ENCODE measurements at regions not wholly inside any gene's neighbourhood (a gene's known extent, or its start where the extent isn't known, plus 50 kb on each side); places are given as distances from the start of the nearest gene placed in this dataset.

DNA sequence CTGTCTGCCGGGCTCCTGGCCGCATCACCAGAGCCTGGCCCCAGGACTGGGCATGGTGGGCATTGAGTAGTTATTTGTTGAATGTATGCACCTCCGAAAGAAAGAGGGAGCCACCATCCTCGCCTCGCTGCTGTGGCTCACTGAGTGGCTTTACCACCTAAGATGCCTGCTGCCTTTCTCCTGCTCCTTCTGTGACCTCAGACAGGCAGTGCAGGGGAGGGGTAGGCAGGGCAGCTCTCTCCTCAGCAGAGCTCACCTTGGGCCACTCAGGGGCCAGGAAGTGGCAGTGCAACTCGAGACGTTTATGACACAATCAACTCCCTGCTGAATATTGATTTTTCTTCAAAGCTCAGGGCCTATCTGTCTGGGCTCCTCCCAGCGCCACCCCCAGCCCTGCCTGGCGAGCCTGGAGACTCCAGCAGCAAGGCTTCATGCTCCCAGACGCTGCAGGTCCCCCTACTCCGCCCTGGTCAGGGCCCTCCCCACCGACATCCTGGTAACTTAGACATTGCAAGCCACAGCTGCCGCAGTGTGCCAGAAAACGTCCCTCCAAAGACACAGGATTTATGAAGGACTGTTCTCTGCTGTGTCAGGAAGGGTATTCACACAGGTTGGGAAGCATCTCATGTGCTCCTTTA, 84.3 kb upstream of the DIO3 start:
- DNase-seq (ENCODE audit: low spot score) = no peak

DNA sequence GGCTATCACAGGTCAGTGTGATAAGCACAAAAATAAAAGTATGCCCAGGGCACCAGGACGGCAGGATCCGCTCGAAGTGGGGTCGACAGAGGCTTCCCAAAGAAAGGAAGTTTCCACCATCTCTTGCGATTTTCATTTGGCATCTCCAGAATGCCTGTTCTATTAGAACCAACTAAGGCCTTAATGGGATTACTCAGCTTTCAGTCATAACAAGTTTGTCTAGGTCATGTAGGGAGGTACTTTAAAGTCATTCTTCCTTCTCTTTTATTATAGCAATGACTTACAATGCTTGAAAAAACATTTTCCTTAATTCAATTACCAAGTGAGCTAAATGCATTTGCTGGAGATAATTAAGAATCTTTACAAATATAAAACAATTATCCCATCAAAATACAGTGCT, 83.6 kb upstream of the DIO3 start:
- no peak for DNase-seq (ENCODE audit: low spot score)

DNA sequence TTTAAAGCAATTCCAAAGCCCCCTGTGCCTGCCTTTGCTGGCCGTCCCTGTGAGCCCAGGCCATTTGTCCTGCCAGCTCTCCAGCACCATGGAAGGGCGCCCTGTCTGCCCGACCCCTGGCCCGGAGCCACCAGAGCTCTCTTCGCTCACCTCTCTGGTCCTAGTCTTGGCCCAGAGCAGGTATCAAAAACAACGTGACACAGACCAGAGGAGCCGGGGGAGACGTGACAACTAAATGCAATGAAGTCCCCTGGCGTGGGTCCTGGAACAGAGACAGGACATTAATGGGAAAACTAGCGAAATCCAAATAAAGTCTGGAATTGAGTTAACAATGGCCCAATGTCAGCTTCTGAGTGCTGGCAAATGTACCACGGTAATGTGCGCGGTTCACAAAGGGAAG, 83.2 kb upstream of the DIO3 start:
- DNase-seq (ENCODE audit: low spot score) = no peak

DNA sequence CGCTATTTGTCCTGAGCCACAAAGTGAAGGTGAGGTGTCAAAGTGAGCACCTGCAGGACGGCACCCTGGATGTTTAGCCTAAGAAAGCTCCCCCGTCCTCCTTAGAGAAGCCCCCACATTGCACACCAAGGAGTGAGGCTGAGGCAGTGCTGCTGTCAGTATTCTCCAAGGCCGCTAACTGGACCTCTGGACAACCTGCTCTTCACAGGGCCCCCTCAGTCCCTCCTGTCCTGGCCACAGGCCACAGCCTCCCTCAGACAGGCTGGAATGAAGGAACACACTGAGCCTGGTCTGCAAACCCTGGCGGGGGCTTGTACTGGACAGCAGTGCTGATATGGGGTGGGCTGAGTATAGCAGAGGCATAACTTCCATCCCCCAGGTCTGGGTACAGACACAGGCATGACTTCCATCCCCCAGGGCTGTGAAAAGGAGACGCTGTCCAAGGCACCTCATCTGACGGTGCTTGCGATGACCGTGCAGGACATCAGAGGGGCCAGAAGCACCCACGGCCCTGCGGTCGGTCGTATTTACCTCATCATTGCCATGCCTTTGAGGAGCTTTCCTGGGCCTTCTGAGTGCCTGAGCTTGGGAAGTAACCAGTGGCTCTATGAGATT, 82.4 kb upstream of the DIO3 start:
- no peak for DNase-seq (ENCODE audit: low spot score)

DNA sequence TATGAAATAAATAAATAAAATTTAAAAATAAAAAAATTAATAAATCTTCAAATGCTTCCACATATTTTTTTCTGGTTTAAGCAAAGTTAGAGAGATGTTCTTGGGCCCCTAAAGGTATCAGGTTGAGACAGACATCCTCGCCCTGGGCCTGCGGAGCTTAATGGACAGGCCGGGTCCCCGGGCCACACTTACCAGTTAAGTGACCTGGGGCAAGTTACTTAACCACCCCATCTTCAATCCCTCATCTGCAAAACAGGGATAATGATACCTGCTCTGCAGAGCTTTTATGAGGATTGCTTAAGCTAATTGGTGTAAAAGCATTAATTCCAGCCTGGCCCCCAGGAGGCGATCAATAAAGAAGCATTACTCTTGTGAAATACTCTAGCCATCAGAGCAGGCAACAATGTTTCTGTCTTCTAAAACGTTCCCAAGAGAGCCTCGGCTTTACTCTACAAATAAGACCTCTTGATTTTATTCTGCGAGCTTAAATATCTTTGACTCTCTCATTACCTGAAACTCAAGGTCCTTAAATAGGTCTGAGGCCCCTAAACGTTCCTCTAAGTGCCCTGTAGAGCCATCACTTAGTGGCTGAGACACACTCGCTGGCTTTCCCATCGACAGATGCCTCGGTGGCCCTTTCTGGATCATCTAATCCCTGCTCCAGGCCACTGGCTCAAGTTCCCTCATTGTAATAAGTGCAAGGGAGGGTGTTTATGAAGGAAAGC, 81.1 kb upstream of the DIO3 start:
- no peak for DNase-seq (ENCODE audit: low spot score)

DNA sequence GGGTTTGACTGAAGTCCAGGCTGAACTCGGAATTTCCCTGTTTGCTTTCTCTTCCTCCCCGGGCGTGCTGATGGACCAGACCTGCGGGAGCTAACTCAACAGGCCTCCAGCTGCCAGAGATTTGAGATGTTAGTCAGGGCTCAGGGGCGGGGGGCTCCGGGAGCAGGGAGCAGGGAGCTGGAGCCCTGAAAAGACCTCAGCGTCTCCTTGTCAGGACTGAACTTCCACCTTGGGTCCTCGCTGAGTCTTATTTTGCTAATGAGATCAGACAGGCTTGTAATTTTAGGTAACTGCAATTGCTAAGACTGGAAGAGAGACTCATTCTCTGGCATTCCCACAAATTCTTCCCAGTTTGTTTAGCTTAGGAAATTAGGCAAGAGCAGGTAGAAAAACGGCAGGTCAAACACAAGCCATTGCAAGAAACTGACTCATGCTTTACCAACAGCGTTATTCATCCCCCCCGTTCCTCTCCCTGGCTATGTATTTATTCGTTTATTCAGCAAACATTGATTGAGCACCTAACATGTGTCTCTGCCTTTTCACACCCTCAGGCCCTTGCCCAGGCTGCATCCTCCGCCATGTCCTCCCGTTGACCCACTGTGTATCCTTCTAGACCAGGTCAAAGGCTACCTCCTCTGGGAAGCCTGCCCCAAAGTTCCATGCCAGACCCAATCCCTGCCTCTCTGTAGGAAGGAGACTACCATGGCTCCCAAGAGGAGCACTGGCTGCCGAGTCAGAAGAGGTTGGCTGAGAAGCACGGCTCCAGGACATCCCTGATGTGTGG, 80.4 kb upstream of the DIO3 start:
- peak; percentile 28 for DNase-seq (ENCODE audit: low spot score)

DNA sequence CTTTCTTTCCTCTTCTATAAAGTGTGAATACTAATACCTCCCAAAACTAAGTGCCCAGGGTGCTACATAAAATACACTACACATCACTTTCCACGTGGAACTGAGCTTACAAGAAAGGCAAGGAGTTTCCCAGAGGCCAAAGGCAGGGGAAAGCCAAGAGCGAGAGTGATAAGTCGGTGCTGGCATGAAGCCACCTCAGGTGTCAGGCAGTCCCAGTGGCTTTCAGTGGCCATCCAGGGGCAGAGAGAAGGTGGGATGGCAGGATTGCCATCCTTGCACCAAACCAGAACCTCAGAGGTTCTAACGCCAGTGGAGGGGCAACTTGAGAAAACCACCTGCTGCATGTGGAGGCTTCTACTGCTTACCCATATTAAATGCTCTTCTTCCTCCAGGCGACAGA, 79.7 kb upstream of the DIO3 start:
- no peak for DNase-seq (ENCODE audit: low spot score)

DNA sequence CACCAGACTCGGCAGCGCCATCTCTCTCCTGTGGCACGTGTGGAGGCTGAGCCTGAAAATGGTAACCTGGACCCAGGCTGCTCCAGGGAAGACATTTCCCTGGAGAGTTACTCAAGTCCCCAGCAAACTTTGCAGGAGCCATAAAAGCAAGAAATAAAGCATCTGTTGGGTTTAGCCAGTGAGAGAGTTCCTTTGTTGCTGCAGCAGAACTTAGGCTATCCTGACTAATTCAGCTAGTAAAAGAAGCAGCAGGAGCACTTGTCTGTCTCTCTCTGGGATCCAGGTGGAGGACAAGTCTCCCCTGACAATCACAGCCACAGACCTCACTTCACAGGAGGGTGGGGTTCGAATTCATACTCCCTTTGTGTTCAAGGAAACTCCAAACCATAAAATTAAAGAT, 79.2 kb upstream of the DIO3 start:
- no peak for DNase-seq (ENCODE audit: low spot score)

DNA sequence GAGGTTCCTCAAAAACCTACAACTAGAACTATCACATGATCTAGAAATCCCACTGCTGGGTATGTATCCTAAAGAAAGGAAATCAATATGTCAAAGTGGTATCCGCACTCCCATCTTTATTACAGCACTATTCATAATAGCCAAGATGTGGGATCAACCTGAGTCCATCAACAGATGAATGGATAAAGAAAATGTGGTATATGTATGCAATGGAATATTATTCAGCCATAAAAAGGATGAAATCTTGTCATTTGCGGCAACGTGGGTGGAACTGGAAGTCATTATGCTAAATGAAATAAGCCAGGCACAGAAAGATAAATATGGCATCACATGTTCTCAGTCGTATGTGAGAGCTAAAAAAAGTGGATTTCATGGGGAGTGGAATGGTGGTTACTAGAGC, 77.5 kb upstream of the DIO3 start:
- DNase-seq (ENCODE audit: low spot score) = no peak

DNA sequence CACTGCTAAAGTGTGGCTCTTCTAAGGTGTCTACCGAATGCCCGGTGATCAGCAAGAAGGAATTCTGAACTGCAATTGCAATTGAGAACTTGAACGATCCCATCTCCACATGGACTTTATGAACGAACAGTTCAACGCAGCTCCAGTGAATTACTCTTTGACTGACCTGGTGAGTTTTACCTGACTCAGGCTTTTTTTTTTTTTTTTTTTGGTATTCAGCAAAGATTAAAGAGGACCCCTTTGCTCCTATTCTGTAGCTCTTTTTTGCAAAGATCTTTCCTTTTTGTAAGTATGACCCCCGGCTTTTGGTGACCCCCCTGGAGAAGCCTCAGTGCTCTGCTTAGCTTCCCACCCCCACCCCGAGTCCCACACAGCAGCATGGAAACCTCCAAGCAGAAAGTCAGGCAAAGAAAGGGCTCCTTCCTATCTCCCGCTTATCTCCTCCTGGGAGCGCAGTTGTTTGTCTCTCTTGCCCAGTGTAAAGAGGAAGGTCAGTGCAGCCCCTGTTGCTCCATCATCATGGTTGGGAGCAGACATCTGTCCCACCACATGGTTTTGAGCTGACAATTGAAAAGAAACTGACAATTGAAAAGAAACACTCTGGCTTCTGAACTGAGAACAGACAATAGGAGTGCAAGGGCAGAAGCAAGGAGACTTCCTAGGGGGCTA, 72.1 kb upstream of the DIO3 start:
- no peak for DNase-seq (ENCODE audit: low spot score)

DNA sequence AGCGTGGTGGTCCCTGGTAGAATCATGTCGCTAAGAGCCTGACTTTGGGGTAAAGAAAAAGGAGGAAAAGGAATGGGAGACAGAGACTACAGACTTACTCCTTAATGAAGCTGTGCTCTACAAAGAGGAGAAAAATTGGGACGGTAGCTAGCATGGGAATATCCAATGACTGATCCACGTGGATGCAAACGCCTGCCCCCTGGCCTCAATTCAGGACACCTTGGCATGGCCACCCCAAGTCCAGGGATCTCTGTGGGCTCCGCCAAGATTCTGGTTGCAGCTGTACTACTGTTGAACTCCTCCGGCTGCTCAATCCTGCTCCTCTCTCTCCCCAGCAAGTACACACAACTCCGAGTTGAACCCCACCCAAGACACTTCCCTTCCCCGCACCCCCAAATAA, 70.5 kb upstream of the DIO3 start:
- DNase-seq (ENCODE audit: low spot score) = no peak

DNA sequence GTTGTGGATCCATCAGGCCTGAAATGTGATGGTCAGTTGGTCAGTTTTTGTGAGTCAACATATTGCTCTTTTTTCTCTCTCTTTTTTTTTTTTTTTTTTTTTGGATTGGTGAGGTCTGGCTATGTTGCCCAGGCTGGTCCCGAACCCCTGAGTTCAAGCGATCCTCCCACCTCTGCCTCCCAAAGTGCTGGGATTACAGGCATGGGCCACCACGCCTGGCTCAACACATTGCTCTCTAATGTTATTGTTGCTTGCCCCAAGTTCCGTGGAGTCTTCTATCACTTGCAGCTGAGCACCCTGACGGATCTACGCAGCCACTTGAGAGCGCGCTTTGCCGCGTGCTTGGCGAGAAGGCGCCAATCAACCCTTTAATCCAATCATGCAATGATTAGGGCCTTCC, 69.5 kb upstream of the DIO3 start:
- no peak for DNase-seq (ENCODE audit: low spot score)

DNA sequence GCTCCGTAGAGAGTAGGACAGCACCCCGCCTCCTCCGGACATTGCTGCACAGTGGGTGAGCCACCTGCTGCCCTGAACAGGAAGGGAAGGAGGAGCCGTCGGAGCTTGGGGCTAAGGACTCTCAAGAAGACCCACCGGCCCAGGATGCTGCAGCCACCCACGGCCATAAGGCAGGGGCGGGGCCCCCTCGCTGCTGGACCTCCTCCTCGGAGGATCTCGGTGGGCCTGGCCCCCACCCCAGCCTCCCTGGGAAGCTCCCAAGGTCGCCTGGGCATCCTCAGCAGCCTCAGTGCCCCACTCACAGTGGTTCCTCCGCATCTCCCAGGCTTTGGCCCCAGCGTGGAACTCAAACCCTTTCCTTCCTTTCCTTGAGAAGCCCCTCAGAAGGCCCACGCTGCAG, 68.6 kb upstream of the DIO3 start:
- no peak for DNase-seq (ENCODE audit: low spot score)

DNA sequence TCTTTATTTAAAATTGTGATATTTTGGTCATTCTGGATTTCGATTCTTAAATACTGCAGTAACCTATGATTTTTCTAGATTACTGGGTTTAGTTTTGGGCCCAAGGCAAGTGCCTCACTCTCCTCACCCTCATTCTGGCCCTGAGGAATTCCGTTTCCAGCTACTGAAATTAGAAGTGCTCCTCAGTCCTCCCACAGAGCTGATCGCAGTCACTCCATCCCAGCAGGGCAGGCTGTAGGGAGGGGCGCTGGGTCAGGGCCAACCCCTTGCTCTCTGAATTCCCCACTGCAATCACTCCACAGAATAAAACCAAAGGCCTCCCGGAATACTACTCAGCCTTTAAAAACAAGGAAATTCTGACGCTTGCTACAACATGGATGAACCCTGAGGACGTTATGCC, 66.5 kb upstream of the DIO3 start:
- no peak for DNase-seq (ENCODE audit: low spot score)

DNA sequence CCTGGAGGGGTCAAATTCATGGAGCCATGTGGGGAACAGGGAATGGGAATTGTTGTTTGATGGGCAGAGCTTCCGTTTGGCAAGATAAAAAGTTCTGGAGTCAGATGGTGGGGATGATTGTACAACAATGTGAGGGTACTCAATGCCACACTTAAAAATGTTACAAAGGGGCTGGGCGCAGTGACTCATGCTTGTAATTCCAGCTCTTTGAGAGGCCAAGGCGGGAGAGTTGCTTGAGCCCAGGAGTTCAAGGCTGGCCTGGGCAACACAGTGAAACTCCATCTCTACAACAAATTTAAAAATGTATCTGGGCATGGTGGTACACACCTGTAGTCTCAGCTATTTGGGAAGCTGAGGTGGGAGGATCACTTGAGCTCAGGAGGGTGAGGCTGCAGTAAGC, 66.0 kb upstream of the DIO3 start:
- no peak for DNase-seq (ENCODE audit: low spot score)

DNA sequence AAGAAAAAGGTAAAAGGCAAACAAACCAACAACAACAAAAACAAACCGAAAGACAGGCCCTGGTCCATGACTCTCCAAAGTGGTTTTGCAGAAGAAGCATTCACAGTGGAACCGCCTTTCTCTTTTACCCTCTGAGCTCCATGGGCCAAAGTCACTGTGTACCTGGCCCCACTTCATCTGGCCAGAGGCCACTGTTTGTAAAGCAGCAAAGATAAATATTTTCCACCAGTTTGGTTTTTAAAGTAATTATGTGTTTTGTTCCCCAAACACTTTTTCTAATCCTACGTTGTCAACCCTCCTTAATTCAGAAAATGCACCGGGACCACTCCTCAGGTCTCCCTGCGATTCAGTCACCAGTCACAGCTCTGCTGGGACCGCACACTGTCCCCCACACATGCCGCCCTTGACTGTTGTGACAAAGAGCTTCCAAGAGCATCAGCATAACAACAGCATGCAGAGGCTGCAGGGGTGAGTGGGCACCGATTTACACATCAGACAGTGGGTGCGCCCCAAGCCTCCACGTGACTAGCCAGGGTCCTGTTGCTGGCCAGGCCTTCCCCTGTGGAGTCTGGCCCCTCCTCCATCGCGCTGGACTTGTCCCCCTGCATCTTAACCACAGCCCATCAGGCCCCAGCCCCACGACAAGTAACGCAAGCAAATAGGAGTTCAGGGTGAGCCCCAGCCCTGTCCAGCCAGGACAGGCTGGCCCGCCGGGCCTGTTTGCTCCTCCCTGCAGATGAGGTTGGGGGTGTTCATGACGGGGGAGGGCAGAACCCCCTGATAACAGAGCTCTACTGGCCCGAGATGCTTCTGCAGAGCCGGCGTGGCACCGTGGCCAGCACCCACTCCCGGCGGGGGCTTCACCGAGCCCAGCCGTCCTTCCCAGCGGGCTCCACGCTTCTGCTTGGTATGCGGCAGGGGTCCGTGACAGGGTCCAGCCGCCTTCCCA, 65.2 kb upstream of the DIO3 start:
- no peak for DNase-seq (ENCODE audit: low spot score)

DNA sequence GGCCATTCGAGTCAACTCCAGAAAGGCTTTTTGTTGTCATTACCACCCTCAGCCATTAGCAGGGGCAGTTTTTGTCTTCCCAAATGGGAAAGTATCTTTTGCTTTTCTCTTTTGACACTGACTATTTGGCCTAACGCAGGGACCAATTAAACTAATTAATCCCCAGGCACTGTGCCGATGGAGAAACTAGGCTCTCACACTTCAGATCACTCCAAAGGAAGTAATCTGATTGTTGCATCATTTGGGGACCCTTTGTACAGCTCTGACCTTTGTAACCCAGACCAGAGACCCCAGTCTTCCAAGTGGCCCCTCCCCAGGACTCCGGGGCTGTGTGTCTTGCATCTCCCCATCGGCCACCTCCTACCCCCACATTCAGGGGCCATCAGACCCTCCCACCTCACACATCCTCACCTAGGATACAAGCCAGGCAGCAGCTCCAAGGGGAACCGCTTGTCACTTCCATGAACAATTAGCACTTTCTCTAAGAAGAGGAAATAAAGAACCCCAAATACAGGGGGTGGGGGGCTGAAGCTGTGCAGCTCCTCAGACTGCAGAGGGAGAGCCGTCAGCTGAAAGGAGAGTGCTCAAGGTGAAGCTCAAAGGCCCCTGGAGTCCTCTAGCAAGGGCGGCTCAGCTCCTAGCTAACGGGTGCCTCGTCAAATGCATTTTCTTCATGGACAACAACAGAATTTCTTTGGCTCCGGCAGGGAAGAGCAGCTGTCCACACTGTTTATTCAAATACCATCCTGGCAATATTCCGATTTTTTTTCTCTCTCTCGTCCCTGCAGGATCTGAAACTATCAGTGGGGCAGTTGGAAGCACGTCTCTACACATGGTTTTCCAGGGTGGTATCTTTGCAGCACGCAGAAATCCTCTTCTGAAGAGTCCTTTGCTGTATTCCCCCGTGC, 64.3 kb upstream of the DIO3 start:
- no peak for DNase-seq (ENCODE audit: low spot score)

DNA sequence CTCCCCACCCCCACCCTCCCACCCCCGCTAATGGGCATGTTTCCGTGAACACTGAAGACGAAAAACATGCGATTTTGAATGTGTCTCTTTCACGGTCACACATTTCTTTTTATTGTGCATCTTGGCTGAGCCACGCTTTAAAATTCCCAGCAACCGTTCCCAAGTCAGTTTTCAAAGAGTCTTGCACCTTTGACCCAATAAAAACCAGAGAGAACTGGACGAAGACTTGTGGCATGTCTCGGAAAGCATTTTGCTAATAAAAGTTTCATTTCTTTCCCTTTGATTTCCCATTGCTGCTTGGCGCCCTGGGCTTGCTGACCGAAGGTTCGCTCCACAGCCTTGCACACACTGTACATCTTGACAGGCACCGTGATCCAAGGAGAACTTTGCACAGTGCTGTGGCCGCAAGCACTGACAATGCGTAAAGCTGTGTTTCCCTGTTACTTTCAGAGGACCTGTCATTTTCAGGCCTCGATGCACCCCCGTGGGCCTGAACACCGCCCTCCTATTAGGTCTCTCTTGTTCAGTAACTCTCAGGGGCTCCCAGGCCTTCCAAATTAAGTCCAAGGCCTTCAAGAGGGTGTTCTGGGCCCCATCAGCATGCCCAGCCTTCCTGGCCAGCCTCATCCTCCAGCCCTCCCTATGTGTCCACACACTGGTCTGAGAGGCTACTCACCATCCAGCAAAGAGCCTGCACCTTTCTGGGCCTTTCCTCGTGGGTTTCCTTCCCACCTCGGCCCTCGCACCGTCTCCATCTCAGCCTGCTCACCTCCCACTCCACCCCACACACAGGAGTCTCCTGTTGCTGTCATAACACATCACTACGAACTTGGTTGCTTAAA, 63.4 kb upstream of the DIO3 start:
- no peak for DNase-seq (ENCODE audit: low spot score)

DNA sequence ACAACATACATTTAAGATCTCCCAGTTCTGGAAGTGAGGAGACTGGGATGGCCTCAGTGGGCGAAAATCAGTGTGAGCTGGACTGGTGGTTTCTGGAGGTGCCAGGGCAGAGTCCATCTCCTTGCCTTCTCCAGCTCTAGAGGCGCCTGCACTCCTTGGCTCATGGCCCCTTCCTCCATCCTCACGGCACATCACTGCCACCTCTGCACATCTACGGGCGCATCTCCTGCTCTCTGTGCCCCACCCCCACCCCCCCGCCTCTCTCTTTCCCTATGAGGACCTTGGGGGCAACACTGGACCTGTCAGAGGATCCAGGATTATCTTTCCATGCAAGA, 62.8 kb upstream of the DIO3 start:
- no peak for DNase-seq (ENCODE audit: low spot score)
